ENCODE measurements at regions not wholly inside any gene's neighbourhood (a gene's known extent, or its start where the extent isn't known, plus 50 kb on each side); places are given as distances from the start of the nearest gene placed in this dataset.

DNA sequence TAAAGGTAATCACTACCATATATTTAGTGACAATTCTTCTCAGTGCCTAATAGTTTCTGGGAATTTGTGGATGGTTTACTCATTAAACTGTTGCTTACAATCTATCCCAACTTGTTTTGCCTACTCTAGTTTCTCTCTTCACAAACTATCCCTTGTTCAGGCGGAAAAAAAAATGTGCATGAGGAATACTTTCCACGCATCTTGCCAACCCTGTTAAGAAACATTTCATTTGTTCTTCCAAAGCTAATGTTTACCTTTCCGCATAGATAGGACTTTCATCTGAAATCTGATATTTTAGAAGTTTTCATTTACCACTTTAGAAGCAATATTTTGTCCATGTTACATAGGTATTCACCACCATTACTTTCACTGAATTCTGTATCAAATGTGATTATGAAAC is 191.9 kb downstream of the MDFIC start:
- no peak for DNase-seq

DNA sequence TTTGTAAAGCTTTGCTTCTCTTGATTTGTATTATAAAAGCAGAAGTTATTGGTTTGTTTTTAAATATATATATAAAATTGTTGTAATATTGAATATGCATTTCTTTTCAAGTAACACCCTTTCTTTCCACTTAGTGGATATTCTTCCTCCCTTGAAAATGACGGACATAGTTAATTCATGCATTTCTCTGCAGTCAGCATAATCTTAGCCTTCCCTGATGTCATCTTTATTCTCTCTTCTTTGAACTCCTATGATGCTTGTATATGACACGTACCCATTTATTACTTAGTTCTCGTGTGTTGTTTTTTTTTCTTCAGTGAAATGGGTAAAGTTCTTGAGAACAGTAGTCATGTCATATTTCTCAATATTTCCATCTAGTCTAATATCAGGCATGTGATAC is 191.2 kb downstream of the MDFIC start:
- DNase-seq = no peak

DNA sequence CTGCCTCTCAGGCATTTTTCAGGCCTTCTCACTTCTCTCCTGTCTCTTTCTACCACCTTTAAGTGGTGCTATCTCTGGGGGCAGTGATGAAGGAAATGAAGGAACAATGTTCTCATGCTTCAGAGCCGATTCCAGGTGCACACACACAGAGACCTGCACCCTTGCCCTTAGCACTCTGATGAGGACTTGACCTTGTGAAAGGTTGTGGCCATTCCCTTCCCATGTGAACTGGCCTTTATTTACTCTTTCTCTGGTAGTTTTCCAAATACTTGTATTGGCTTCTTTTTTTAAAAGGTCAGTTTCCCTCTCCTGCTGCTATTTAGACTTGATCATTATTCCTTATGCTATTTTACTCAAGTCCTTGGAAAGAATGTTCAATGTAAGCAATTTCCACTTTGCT is 188.6 kb downstream of the MDFIC start:
- DNase-seq = no peak

DNA sequence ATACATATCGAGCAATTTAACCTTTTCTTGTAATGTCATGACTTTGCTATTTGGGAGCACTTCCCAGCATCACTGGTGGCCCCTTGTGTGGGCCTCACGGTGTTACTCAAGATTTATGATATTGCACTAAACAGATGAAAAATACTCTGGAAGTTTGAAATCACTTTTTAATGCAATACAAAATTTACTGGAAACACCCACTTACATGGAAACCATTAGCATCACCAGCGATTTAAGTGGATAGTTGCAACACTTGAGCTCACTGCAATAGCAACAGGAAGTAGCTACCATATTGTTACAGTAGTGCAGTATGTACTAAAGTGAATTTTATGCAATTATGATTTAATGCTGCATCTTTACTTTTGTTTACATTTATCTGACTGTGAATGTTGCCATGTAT is 184.4 kb downstream of the MDFIC start:
- DNase-seq = no peak

DNA sequence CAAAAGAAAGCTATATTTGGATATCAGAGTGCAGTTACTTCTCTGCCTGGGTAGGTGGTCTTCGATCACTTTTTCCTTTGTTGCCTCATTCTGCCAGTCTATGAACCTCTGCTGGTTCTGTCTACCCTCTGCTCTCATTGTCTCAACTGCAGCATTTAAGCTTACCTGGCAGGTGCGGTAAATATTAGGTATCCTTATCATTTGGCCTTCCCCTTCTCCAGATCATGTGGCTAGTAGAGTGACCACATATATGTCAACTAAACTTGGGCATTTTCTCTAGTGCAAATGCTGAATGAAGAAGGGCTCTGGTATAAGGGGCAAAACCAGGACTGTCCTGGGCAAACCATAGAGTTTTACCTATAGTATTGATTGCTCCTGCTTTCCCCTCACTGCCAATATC is 180.8 kb downstream of the MDFIC start:
- DNase-seq = no peak

DNA sequence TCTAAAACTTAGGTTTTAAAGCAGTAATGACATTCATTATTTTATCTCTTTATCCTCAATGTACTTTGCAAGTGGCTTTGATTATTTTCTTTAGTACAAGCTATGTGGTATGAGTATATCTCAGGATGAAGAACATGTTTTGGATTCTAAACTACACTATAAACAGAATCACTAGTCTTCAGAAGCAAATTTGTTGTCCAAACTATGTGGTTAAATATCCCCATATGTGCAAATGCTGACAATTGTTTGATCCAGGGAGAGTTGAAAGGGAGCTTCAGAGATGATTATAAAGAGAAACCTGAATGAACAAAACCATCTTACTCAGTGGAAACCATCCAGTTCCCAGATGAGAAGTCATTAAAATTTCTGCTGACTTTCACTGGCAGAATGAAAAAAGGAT is 179.3 kb downstream of the MDFIC start:
- no peak for DNase-seq

DNA sequence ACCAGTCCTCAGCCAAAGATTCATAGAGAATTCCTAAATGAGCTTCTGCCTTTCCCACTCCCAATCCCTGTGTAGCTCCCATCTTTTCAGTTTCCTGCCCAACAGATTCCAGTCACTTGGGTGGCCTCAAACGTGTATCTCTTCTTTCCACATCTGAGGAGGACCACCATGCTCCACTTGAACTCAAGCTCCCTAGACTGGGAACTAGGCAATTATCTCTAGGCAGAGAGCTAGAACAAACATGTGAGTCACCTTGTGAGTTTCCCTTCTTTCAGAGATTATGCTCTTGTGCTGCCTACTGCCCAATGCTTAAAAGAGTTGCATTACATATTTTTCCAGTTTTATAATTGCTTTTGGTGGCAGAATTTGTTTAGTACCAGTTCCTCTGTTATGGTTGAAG is 178.0 kb downstream of the MDFIC start:
- DNase-seq = no peak

DNA sequence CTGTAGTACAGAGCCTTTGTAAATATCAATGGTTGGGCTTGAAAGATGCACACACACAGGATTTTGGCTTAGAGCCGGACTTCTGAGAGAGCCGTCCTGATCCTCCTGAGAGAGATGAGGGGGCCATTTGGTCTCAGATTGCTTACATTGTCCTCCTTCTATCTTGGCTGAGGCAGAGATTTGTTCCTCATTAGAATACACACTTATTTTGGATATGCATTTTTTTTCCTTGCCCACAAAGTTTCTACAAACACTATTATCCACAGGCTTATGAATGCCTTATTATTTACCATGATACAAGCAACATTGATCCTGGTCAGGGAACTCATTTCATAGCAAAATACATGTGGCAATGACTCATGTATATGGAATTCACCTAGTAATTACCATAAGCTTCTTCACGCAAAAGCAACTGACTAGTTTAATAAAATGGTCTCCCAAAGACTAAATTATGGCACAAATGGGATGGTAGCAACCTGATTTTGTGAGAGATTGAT is 175.3 kb downstream of the MDFIC start:
- no peak for DNase-seq

DNA sequence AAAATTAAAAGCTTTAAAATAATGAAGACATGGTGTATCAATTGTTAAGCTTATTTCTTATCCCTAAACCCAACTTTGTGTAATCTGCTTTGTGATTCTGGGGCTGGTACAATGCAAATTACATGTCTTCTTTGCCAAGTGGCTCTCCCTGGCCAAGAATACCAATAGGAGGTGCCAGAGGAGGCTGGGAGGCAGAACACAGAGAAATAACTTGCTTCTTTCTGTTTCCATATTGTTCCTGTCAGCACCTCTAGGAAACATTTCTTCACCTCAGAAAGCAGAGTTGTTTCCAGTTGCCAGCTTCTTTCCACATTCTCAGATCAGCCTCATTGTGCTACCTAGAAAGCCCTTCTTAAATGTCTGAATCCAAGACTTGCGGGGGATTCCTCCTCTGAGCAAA is 174.4 kb downstream of the MDFIC start:
- no peak for DNase-seq

DNA sequence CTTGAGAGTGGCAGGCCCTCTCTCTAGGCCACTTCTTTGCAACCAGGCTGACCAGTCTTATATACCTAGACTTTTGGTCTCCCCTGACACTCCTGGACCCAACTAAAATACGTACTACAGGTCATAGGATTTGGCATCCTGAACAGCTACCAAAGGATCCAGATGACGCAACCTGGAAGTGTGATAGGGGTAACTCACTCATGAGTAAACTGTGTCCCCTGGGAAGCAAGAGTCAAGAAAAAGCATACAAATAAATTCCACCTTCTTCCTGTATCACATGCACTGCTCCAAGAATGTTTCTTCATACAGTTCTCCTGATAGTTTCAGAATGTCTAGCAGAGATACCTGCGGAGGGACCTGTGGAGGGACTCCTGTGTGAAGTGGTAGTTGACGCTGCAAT is 172.3 kb downstream of the MDFIC start:
- DNase-seq = no peak

DNA sequence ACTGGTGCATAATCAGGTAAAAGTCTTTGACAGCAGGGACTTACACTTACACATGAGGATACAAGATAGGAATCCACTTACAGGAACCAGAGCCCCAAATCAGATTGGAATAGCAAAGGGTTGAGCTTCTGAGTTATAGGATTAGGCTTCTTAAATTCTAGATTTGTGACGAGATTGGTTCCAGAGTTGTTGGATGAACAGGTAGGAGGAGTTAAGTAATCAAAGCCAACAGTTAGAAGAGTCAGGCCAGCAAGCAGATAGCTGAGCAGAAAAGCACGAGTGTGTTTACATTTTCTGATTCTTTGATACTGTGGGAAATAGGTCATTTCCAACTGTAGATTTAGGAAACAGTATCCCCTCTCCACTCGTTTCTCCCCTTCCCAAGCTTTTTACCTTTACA is 167.0 kb downstream of the MDFIC start:
- DNase-seq = no peak

DNA sequence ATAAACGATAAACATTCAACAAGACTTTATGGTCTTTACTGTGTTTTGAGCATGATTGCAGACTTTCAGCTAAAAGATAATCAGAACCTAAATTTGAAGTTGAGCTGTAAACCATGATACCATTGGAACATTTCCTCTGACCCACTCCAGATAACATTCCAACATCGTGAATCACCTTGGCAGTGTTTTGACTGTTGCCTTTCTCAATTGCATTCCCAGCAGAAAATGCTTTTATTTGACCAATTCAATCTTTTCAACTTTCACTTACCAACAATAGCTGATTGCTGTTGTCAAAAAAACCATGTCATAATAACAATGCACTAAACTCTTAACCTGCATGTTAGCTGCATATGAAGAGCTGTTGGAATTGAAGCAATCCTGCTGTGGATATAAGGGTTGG is 165.5 kb downstream of the MDFIC start:
- no peak for DNase-seq

DNA sequence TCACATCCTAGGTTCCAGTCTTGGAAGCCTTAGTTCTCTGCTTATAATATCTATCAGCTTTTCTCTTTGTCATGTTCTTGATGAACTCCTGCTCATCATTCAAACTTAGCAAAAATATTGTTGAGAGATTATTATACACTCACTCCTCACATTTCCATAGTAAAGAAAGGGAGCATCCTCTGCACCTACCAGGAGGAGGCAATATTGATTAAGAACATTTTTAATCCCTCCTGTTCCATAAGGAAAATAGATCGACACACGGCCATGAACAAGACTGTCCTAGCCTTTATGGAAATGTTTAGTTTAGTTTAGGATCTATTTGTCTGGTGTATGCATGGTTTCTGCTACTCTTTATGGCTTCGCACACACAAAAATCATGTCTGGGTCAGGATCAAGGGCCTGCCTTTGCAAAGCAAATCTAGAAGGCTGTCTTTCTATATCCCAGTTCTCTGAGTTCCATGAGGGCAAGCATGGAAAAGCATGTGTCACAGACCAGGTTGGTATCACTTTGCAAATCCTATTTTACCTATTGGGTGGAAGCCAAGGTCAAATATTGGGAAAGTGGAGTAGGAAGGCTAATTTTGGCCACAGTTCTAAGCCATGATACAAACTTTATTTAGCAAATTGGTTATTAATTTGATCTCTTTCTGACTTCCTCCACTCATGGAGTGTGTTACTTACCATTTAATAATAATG is 164.4 kb downstream of the MDFIC start:
- DNase-seq = no peak

DNA sequence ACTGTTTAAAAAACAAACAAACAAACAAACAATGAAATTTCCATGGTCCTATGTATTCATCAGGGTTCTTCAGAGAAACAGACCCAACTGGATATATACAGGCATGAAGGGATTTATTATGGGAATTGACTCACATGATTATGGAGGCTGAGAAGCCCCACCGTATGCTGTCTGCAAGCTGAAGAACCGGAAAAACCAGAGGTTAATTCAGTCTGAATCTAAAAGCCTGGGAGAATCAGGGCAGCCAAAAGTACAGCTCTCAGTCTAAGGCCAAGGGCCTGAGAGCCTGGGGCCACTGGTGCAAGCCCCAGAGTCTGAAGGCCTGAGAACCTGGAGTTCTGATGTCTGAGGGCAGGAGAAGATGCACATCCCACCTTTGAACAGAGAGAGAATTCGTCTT is 163.5 kb downstream of the MDFIC start:
- DNase-seq = no peak

DNA sequence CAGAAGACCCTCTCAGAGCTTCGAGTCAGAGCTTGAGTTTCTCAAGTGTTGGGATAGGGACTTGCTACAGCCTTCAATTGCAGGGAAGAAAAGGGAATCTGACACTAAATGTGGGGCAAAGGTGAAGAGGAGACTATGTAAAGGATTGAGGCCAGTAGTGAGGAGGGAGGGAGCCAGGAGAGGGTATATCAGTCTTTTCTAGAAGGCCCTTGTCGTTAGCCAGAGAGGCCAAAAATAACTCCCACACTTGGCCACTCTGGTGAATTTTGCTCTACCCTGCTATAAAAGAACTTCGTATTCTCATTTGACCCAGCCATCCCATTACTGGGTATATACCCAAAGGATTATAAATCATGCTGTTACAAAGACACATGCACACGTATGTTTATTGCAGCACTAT is 162.0 kb downstream of the MDFIC start:
- no peak for DNase-seq

DNA sequence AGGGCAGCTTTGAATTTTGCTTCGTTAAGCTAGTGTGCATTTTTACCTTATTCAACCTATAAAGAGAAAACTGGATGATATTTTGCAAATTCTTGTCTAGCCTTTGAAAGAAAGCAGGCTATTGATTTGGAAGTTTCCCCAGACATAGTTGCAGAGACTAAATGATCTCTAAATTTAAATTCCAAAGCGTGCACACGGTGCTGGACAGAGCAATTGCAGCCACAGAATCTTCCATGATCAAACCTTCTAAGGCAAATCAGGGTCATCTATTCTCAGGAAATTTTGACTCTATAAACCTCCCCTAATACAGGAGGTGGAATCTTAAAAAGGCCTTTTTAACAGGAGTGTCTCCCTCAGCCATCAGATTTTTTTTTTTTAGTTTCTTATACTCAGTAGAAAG is 159.9 kb downstream of the MDFIC start:
- DNase-seq = no peak

DNA sequence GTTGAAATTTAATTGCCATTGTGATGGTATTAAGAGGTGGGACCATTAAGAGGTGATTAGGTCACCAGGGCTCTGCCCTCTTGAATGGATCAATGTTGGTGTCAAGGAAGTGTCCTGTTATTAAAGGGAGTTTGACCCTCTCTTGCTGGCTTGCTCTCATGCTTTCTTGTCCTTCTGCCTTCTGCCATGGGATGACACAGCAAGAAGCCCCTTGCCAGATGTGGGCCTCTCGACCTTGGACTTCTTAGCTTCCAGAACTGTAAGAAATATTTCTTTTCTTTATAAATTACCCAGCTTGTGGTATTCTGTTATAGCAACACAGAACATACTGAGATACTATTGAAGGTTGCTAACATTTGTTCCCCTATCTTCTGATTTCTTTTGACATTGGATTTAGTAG is 157.0 kb downstream of the MDFIC start:
- DNase-seq = no peak

DNA sequence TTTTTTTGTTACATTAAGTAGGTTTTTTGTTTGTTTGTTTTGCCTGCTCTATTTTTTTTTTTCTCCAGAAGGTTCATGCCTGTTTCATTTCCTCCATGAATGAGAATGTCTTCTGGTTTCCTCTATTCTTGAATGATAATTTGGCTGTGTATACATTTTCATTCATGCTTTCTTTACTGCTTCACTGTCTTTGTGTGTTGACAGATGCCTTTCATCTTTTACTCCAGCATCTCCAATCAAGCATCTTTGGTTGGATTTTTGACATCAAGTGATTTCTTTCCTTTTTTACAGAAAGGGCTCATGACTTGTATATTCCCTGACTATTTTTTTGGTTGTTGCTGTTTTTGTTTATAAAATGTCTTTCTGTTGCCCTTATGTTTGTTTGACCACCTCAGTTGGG is 156.5 kb downstream of the MDFIC start:
- DNase-seq = no peak

DNA sequence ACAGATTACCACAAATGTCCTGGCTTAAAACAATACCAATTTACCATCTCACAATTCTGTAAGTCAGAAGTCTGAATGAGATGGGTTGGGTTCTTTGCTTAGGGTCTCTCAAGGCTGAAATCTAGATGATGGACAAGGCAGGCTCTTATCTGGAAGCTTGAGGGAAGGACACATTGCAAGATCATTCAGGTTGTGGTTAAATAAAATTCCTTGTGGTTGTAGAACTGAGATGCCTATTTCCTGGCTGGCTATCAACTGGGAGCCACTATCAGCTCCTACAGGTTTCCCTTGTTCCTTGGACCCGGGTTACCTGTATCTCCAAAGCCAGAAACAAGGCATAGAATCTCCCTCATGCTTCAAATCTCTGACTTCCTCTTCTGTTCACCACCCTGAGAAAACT is 148.4 kb downstream of the MDFIC start:
- DNase-seq = no peak
